AML-193 (cell line): ENCODE measurements at regions not wholly inside any gene's neighbourhood (a gene's known extent, or its start where the extent isn't known, plus 50 kb on each side); places are given as distances from the start of the nearest gene placed in this dataset.

Experiments
- DNase-seq, 2 experiments: peaks; one replicate each; lab custom pipeline; 2025; lab: John Stamatoyannopoulos, UW

GRCh38 chr5:165920655-165921054 lies 2370.8 kb upstream of the WWC1 start:
- no peak for DNase-seq

- no peak for DNase-seq
These were observed 2362.5 kb upstream of the WWC1 start for GRCh38 chr5:165928971-165929370.

GRCh38 chr5:165940541-165940940 lies 2350.9 kb upstream of the WWC1 start:
- no peak for DNase-seq

GRCh38 chr5:165956854-165957253 lies 2334.6 kb upstream of the WWC1 start:
- no peak for DNase-seq

- DNase-seq = no peak
These were observed 2309.8 kb upstream of the WWC1 start for GRCh38 chr5:165981671-165982070.

GRCh38 chr5:165996201-165996875 lies 2295.1 kb upstream of the WWC1 start:
- DNase-seq = no peak

GRCh38 chr5:165999693-166000320 lies 2291.6 kb upstream of the WWC1 start:
- no peak for DNase-seq

- DNase-seq = no peak
These were observed 2287.4 kb upstream of the WWC1 start for GRCh38 chr5:166004006-166004405.

- DNase-seq = no peak
These were observed 2278.0 kb upstream of the WWC1 start for GRCh38 chr5:166013415-166013814.

GRCh38 chr5:166014256-166014655 lies 2277.2 kb upstream of the WWC1 start:
- no peak for DNase-seq

- DNase-seq = no peak
These were observed 2272.7 kb upstream of the WWC1 start for GRCh38 chr5:166018716-166019115.

GRCh38 chr5:166022065-166022464 lies 2269.4 kb upstream of the WWC1 start:
- no peak for DNase-seq

- DNase-seq = no peak
These were observed 2266.5 kb upstream of the WWC1 start for GRCh38 chr5:166024970-166025369.

- DNase-seq = no peak
These were observed 2263.9 kb upstream of the WWC1 start for GRCh38 chr5:166027582-166027981.

- DNase-seq = no peak
These were observed 2259.5 kb upstream of the WWC1 start for GRCh38 chr5:166031926-166032325.

GRCh38 chr5:166032601-166033000 lies 2258.8 kb upstream of the WWC1 start:
- no peak for DNase-seq

GRCh38 chr5:166045961-166046360 lies 2245.5 kb upstream of the WWC1 start:
- DNase-seq = no peak

- no peak for DNase-seq
These were observed 2244.5 kb upstream of the WWC1 start for GRCh38 chr5:166046956-166047355.

GRCh38 chr5:166050531-166050930 lies 2240.9 kb upstream of the WWC1 start:
- DNase-seq = no peak

GRCh38 chr5:166058660-166059059 lies 2232.8 kb upstream of the WWC1 start:
- DNase-seq = no peak

GRCh38 chr5:166062094-166062493 lies 2229.4 kb upstream of the WWC1 start:
- DNase-seq = no peak

GRCh38 chr5:166062719-166063118 lies 2228.7 kb upstream of the WWC1 start:
- DNase-seq = no peak

- DNase-seq = no peak
These were observed 2228.2 kb upstream of the WWC1 start for GRCh38 chr5:166063261-166063660.
